ENCODE measurements at regions not wholly inside any gene's neighbourhood (a gene's known extent, or its start where the extent isn't known, plus 50 kb on each side); places are given as distances from the start of the nearest gene placed in this dataset.

GRCh38 chr1:13908128-13908527, 208.1 kb downstream of the PRDM2 start:
- TF ChIP-seq, protein P1, sequence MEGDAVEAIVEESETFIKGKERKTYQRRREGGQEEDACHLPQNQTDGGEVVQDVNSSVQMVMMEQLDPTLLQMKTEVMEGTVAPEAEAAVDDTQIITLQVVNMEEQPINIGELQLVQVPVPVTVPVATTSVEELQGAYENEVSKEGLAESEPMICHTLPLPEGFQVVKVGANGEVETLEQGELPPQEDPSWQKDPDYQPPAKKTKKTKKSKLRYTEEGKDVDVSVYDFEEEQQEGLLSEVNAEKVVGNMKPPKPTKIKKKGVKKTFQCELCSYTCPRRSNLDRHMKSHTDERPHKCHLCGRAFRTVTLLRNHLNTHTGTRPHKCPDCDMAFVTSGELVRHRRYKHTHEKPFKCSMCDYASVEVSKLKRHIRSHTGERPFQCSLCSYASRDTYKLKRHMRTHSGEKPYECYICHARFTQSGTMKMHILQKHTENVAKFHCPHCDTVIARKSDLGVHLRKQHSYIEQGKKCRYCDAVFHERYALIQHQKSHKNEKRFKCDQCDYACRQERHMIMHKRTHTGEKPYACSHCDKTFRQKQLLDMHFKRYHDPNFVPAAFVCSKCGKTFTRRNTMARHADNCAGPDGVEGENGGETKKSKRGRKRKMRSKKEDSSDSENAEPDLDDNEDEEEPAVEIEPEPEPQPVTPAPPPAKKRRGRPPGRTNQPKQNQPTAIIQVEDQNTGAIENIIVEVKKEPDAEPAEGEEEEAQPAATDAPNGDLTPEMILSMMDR (IDR thresholded peaks at IDR 0.05), result no peak
- no peak for TF ChIP-seq POLR2A (IDR thresholded peaks at IDR 0.05; ENCODE audit: low read depth)
- no peak for TF ChIP-seq POLR2AphosphoS5 (IDR thresholded peaks at IDR 0.05)
